ENCODE measurements at regions not wholly inside any gene's neighbourhood (a gene's known extent, or its start where the extent isn't known, plus 50 kb on each side); places are given as distances from the start of the nearest gene placed in this dataset.
"Not testable (repeated sequence)": the region's sequence is repeated elsewhere in the genome, so short reads cannot be mapped to it uniquely, and the experiment has no call there.

- no peak for DNase-seq (ENCODE audit: low read depth)
Observed at GRCh38 chr10:64320448-64320847, 799.2 kb downstream of the REEP3 start.

- no peak for DNase-seq (ENCODE audit: low read depth)
Observed at GRCh38 chr10:64329510-64329909, 808.3 kb downstream of the REEP3 start.

- no peak for DNase-seq (ENCODE audit: low read depth)
Observed at GRCh38 chr10:64332551-64332950, 811.4 kb downstream of the REEP3 start.

- no peak for DNase-seq (ENCODE audit: low read depth)
Observed at GRCh38 chr10:64334084-64334483, 812.9 kb downstream of the REEP3 start.

- DNase-seq (ENCODE audit: low read depth) = no peak
Observed at GRCh38 chr10:64344211-64344610, 823.0 kb downstream of the REEP3 start.

- no peak for DNase-seq (ENCODE audit: low read depth)
Observed at GRCh38 chr10:64345856-64346255, 824.7 kb downstream of the REEP3 start.

- DNase-seq (ENCODE audit: low read depth) = no peak
Observed at GRCh38 chr10:64346389-64346788, 825.2 kb downstream of the REEP3 start.

GRCh38 chr10:64350665-64351064 lies 829.5 kb downstream of the REEP3 start:
- DNase-seq (ENCODE audit: low read depth) = no peak

GRCh38 chr10:64358907-64359306 lies 837.7 kb downstream of the REEP3 start:
- DNase-seq (ENCODE audit: low read depth) = no peak

GRCh38 chr10:64360240-64360639 lies 839.0 kb downstream of the REEP3 start:
- DNase-seq (ENCODE audit: low read depth) = not testable (repeated sequence)

- DNase-seq (ENCODE audit: low read depth) = no peak
Observed at GRCh38 chr10:64363687-64364086, 842.5 kb downstream of the REEP3 start.

GRCh38 chr10:64365663-64366062 lies 844.5 kb downstream of the REEP3 start:
- DNase-seq (ENCODE audit: low read depth) = no peak

- DNase-seq (ENCODE audit: low read depth) = no peak
Observed at GRCh38 chr10:64368298-64368697, 847.1 kb downstream of the REEP3 start.

- DNase-seq (ENCODE audit: low read depth) = no peak
Observed at GRCh38 chr10:64369885-64370773, 848.9 kb downstream of the REEP3 start.

GRCh38 chr10:64374346-64374745 lies 853.1 kb downstream of the REEP3 start:
- no peak for DNase-seq (ENCODE audit: low read depth)

- no peak for DNase-seq (ENCODE audit: low read depth)
Observed at GRCh38 chr10:64376167-64376566, 855.0 kb downstream of the REEP3 start.

- DNase-seq (ENCODE audit: low read depth) = no peak
Observed at GRCh38 chr10:64379898-64380297, 858.7 kb downstream of the REEP3 start.

- no peak for DNase-seq (ENCODE audit: low read depth)
Observed at GRCh38 chr10:64385355-64385754, 864.2 kb downstream of the REEP3 start.

- DNase-seq (ENCODE audit: low read depth) = no peak
Observed at GRCh38 chr10:64394744-64395143, 873.5 kb downstream of the REEP3 start.

- no peak for DNase-seq (ENCODE audit: low read depth)
Observed at GRCh38 chr10:64396105-64396708, 875.0 kb downstream of the REEP3 start.

GRCh38 chr10:64397125-64397524 lies 875.9 kb downstream of the REEP3 start:
- DNase-seq (ENCODE audit: low read depth) = no peak

- DNase-seq (ENCODE audit: low read depth) = no peak
Observed at GRCh38 chr10:64408391-64409183, 887.4 kb downstream of the REEP3 start.

GRCh38 chr10:64409349-64409748 lies 888.1 kb downstream of the REEP3 start:
- no peak for DNase-seq (ENCODE audit: low read depth)

All from ELR (cell line).